ENCODE measurements at regions not wholly inside any gene's neighbourhood (a gene's known extent, or its start where the extent isn't known, plus 50 kb on each side); places are given as distances from the start of the nearest gene placed in this dataset.
"Not testable (repeated sequence)": the region's sequence is repeated elsewhere in the genome, so short reads cannot be mapped to it uniquely, and the experiment has no call there.

GRCh38 chr11:100409267-100409666, 277.8 kb upstream of the ARHGAP42 start:
- H3K27me3 ChIP-seq (ENCODE audit: insufficient read depth in 3 of 3, low read length in 2 of 3); intact Hi-C loops (cut with DNase I); H3K4me3 ChIP-seq; DNase-seq; H3K36me3 ChIP-seq (ENCODE audit: insufficient read depth in 1 of 2, low read depth in 1 of 2); H3K4me1 ChIP-seq; ATAC-seq; H3K9me3 ChIP-seq; H3K27ac ChIP-seq: not testable (repeated sequence)
- 81 to 89% (median 85%) methylated on average over 10 to 11 of the region's 11 CpGs for WGBS, 3 donors

GRCh38 chr11:100419518-100419917, 267.6 kb upstream of the ARHGAP42 start:
- WGBS, 3 donors, result 74 to 81% (median 77%) methylated on average over 2 of the region's 2 CpGs

GRCh38 chr11:100434821-100435641, 252.1 kb upstream of the ARHGAP42 start:
- Histone ChIP-seq H3K36me3 (ENCODE audit: insufficient read depth in 1 of 2, low read depth in 1 of 2) (no peaks in the 10 kb centered on the region), H3K4me3 (no peak overlapping the region), H3K9me3 (no peaks in the 10 kb centered on the region), H3K4me1 (no peaks in the 10 kb centered on the region), H3K27me3 (ENCODE audit: insufficient read depth in 3 of 3, low read length in 2 of 3) (no peaks in the 10 kb centered on the region), H3K27ac (no peak overlapping the region)
- 53 to 61% (median 60%) methylated on average over 10 of the region's 10 CpGs for WGBS, 3 donors
- TF ChIP-seq CTCF (IDR thresholded peaks at IDR 0.05), result no peak
- DNase-seq (no peak), ATAC-seq (no peak)
- intact Hi-C loops (cut with DNase I), result no loop called here

More at GRCh38 chr11:100419518-100419917, 267.6 kb upstream of the ARHGAP42 start:
- intact Hi-C loops (cut with DNase I), result no loop called here
- Histone ChIP-seq H3K4me1 (no peaks in the 10 kb centered on the region), H3K27ac (no peak overlapping the region), H3K4me3 (no peak overlapping the region), H3K9me3 (peaks cover 5% of the 10 kb centered on the region), H3K36me3 (ENCODE audit: insufficient read depth in 1 of 2, low read depth in 1 of 2) (no peaks in the 10 kb centered on the region), H3K27me3 (ENCODE audit: insufficient read depth in 3 of 3, low read length in 2 of 3) (no peaks in the 10 kb centered on the region)
- no peak for TF ChIP-seq CTCF (IDR thresholded peaks at IDR 0.05)
- ATAC-seq (no peak), DNase-seq (no peak)

GRCh38 chr11:100438376-100438775, 248.7 kb upstream of the ARHGAP42 start:
- intact Hi-C loops (cut with DNase I), result no loop called here
- no peak for TF ChIP-seq CTCF (IDR thresholded peaks at IDR 0.05)
- no peaks in the 10 kb centered on the region for H3K27me3 ChIP-seq (ENCODE audit: insufficient read depth in 3 of 3, low read length in 2 of 3)
- ATAC-seq (no peak), DNase-seq (no peak)
- 46 to 56% (median 56%) methylated on average over 2 of the region's 2 CpGs for WGBS, 3 donors
- H3K4me3 ChIP-seq, result no peak overlapping the region
- no peaks in the 10 kb centered on the region for H3K36me3 ChIP-seq (ENCODE audit: insufficient read depth in 1 of 2, low read depth in 1 of 2)
- H3K9me3 ChIP-seq, result no peaks in the 10 kb centered on the region
- H3K4me1 ChIP-seq, result no peaks in the 10 kb centered on the region
- no peak overlapping the region for H3K27ac ChIP-seq

- H3K27ac ChIP-seq, result no peak overlapping the region
- H3K27me3 ChIP-seq (ENCODE audit: insufficient read depth in 3 of 3, low read length in 2 of 3), result no peaks in the 10 kb centered on the region
- 61 to 74% (median 64%) methylated on average over 1 of the region's 1 CpG for WGBS, 3 donors
- H3K9me3 ChIP-seq, result no peaks in the 10 kb centered on the region
- intact Hi-C loops (cut with DNase I), result no loop called here
- DNase-seq (no peak), ATAC-seq (no peak)
- no peak overlapping the region for H3K4me3 ChIP-seq
- no peaks in the 10 kb centered on the region for H3K4me1 ChIP-seq
- no peaks in the 10 kb centered on the region for H3K36me3 ChIP-seq (ENCODE audit: insufficient read depth in 1 of 2, low read depth in 1 of 2)
- no peak for TF ChIP-seq CTCF (IDR thresholded peaks at IDR 0.05)
These were observed 246.0 kb upstream of the ARHGAP42 start for GRCh38 chr11:100441086-100441485.

Data from psoas muscle (tissue), 7 donors.